Naive thymus-derived CD4-positive, alpha-beta T cell (primary cell): ENCODE measurements at regions not wholly inside any gene's neighbourhood (a gene's known extent, or its start where the extent isn't known, plus 50 kb on each side); places are given as distances from the start of the nearest gene placed in this dataset.

Source experiments
- ATAC-seq: fragments of 150-1000 bp; cut with Tn5 transposase; 2 replicates; pipeline ENCODE4 v1.10.0; 2021; ENCODE audit warnings: mild to moderate bottlenecking, moderate library complexity
- CTCF ChIA-PET: fragments of 350-600 bp; sonication (Branson Sonifier 250); formaldehyde crosslinking; loops from one replicate; lab custom pipeline; 2021; ENCODE audit warnings: antibody characterized with exemption; lab: Charles Lee
- POLR2A ChIA-PET: fragments of 350-600 bp; sonication (Branson Sonifier 250); formaldehyde crosslinking; loops from one replicate; lab custom pipeline; 2021; ENCODE audit warnings: antibody characterized with exemption, inconsistent platforms; lab: Charles Lee
- DNase-seq, 9 donors: peaks; one replicate each; pipeline versions ENCODE4 v3.0.0 to v3.0.0-alpha.2; 2020 to 2022; ENCODE audit warnings: mixed read lengths in 1 of 9
- H3K27ac ChIP-seq: one replicate; pipeline ENCODE4 v1.7.0; 2013; ENCODE audit warnings: mild to moderate bottlenecking, low read depth, low read length, moderate library complexity
- H3K27me3 ChIP-seq, 2 donors: one replicate each; pipeline ENCODE4 v1.7.0; 2013; ENCODE audit warnings: low read length in 2 of 2, mild to moderate bottlenecking in 2 of 2, moderate library complexity in 2 of 2; ENCODE audit not compliant: control insufficient read depth in 2 of 2, insufficient read depth in 2 of 2
- H3K36me3 ChIP-seq, 3 experiments: 1 replicate in 2 of 3; 2 replicates in 1 of 3; pipeline ENCODE4 v1.7.0; 2013; ENCODE audit warnings: low read length in 3 of 3, mild to moderate bottlenecking in 3 of 3, moderate library complexity in 1 of 3; ENCODE audit not compliant: insufficient read depth in 3 of 3, control insufficient read depth in 2 of 3
- H3K4me1 ChIP-seq, 2 donors: one replicate each; pipeline ENCODE4 v1.7.0; 2013; ENCODE audit warnings: low read length in 2 of 2, mild to moderate bottlenecking in 2 of 2, moderate library complexity in 1 of 2; ENCODE audit not compliant: control insufficient read depth in 2 of 2, insufficient read depth in 2 of 2
- H3K4me3 ChIP-seq: 2 replicates; pipeline ENCODE4 v1.7.0; 2013; ENCODE audit warnings: mild to moderate bottlenecking, low read length
- H3K9me3 ChIP-seq, 3 experiments: 1 replicate in 2 of 3; 2 replicates in 1 of 3; pipeline ENCODE4 v1.7.0; 2013; ENCODE audit warnings: low read length in 3 of 3; ENCODE audit not compliant: control insufficient read depth in 2 of 3
- H3K27ac Mint-ChIP-seq, 9 donors: one replicate each; pipeline ENCODE4 v1.8.0; 2020 to 2022; ENCODE audit warnings: mixed read lengths in 9 of 9, mild to moderate bottlenecking in 8 of 9, moderate library complexity in 5 of 9, inconsistent platforms in 2 of 9
- H3K27me3 Mint-ChIP-seq, 5 donors: one replicate each; pipeline ENCODE4 v1.8.0; 2021 to 2022; ENCODE audit warnings: mixed read lengths in 5 of 5, mild to moderate bottlenecking in 1 of 5
- H3K36me3 Mint-ChIP-seq, 5 donors: one replicate each; pipeline ENCODE4 v1.8.0; 2020 to 2022; ENCODE audit warnings: mixed read lengths in 5 of 5, mild to moderate bottlenecking in 3 of 5, inconsistent platforms in 1 of 5
- H3K4me1 Mint-ChIP-seq, 7 donors: one replicate each; pipeline ENCODE4 v1.8.0; 2020 to 2022; ENCODE audit warnings: mixed read lengths in 7 of 7, mild to moderate bottlenecking in 3 of 7, inconsistent platforms in 1 of 7
- H3K4me3 Mint-ChIP-seq, 10 donors: one replicate each; pipeline ENCODE4 v1.8.0; 2020 to 2022; ENCODE audit warnings: mild to moderate bottlenecking in 10 of 10, mixed read lengths in 10 of 10, moderate library complexity in 6 of 10, inconsistent platforms in 2 of 10
- H3K9me3 Mint-ChIP-seq, 11 donors: one replicate each; pipeline ENCODE4 v1.8.0; 2020 to 2022; ENCODE audit warnings: mixed read lengths in 11 of 11, mild to moderate bottlenecking in 4 of 11, inconsistent platforms in 1 of 11, moderate library complexity in 1 of 11
- intact Hi-C, 2 donors: fragments of 100-400 bp; cut with micrococcal nuclease; formaldehyde crosslinking; loops; one replicate each; pipeline ENCODE4 v1.15.1; 2023

- ChIA-PET CTCF (no interaction called here), POLR2A (no interaction called here)
- Histone ChIP-seq H3K4me3 (no peak overlapping the region), H3K27me3 (no peaks in the 10 kb centered on the region), H3K27ac (no peak overlapping the region), H3K36me3 (no peaks in the 10 kb centered on the region), H3K9me3 (no peaks in the 10 kb centered on the region), H3K4me1 (no peaks in the 10 kb centered on the region)
- intact Hi-C loops: no loop called here
- DNase-seq: no peak
- Mint-ChIP-seq H3K9me3 (peaks cover 0 to 13% (median 2%) of the 10 kb centered on the region in 11 donors), H3K4me1 (no peaks in the 10 kb centered on the region), H3K36me3 (no peaks in the 10 kb centered on the region), H3K27ac (no peak overlapping the region), H3K4me3 (no peak overlapping the region), H3K27me3 (no peaks in the 10 kb centered on the region)
- ATAC-seq: no peak
These were observed 469.3 kb downstream of the C4orf33 start for GRCh38 chr4:129565214-129565613.

GRCh38 chr4:129570326-129570725, 474.4 kb downstream of the C4orf33 start:
- no peaks in the 10 kb centered on the region for H3K36me3 ChIP-seq
- Mint-ChIP-seq H3K9me3 (peaks cover 0 to 10% (median 0%) of the 10 kb centered on the region in 11 donors), H3K27ac (no peak overlapping the region), H3K36me3 (no peaks in the 10 kb centered on the region), H3K4me3 (no peak overlapping the region), H3K27me3 (no peaks in the 10 kb centered on the region), H3K4me1 (no peaks in the 10 kb centered on the region)
- H3K27me3 ChIP-seq: no peaks in the 10 kb centered on the region
- CTCF ChIA-PET: no interaction called here
- H3K4me1 ChIP-seq: no peaks in the 10 kb centered on the region
- no peak overlapping the region for H3K27ac ChIP-seq
- H3K4me3 ChIP-seq: no peak overlapping the region
- DNase-seq (no peak), ATAC-seq (no peak)
- no peaks in the 10 kb centered on the region for H3K9me3 ChIP-seq
- intact Hi-C loops: no loop called here
- POLR2A ChIA-PET: no interaction called here

GRCh38 chr4:129578336-129578735, 482.4 kb downstream of the C4orf33 start:
- Mint-ChIP-seq H3K4me3 (no peak overlapping the region), H3K9me3 (peaks cover 0 to 5% (median 2%) of the 10 kb centered on the region in 11 donors), H3K27ac (no peak overlapping the region), H3K4me1 (no peaks in the 10 kb centered on the region), H3K36me3 (no peaks in the 10 kb centered on the region), H3K27me3 (peaks cover 0 to 2% (median 0%) of the 10 kb centered on the region in 5 donors)
- H3K36me3 ChIP-seq: no peaks in the 10 kb centered on the region
- POLR2A ChIA-PET: no interaction called here
- ATAC-seq (no peak), DNase-seq (no peak)
- CTCF ChIA-PET: no interaction called here
- H3K27me3 ChIP-seq: no peaks in the 10 kb centered on the region
- H3K9me3 ChIP-seq: no peaks in the 10 kb centered on the region
- H3K27ac ChIP-seq: no peak overlapping the region
- H3K4me1 ChIP-seq: no peaks in the 10 kb centered on the region
- intact Hi-C loops: no loop called here
- no peak overlapping the region for H3K4me3 ChIP-seq

- no peak for DNase-seq
- Histone ChIP-seq H3K27me3 (no peaks in the 10 kb centered on the region), H3K4me1 (no peaks in the 10 kb centered on the region), H3K27ac (no peak overlapping the region), H3K9me3 (no peaks in the 10 kb centered on the region), H3K36me3 (no peaks in the 10 kb centered on the region), H3K4me3 (no peak overlapping the region)
- Mint-ChIP-seq H3K4me3 (no peak overlapping the region), H3K36me3 (no peaks in the 10 kb centered on the region), H3K9me3 (peaks cover 0 to 17% (median 4%) of the 10 kb centered on the region in 11 donors), H3K27me3 (peaks cover 0 to 5% (median 0%) of the 10 kb centered on the region in 5 donors), H3K27ac (no peak overlapping the region), H3K4me1 (no peaks in the 10 kb centered on the region)
- POLR2A ChIA-PET: no interaction called here
- CTCF ChIA-PET: no interaction called here
- intact Hi-C loops: no loop called here
- no peak for ATAC-seq
These were observed 485.4 kb downstream of the C4orf33 start for GRCh38 chr4:129581305-129581704.

GRCh38 chr4:129583868-129584267, 487.9 kb downstream of the C4orf33 start:
- no peaks in the 10 kb centered on the region for H3K9me3 ChIP-seq
- ATAC-seq (no peak), DNase-seq (no peak)
- H3K4me1 ChIP-seq: no peaks in the 10 kb centered on the region
- ChIA-PET CTCF (no interaction called here), POLR2A (no interaction called here)
- H3K27me3 ChIP-seq: no peaks in the 10 kb centered on the region
- Mint-ChIP-seq H3K4me1 (no peaks in the 10 kb centered on the region), H3K36me3 (no peaks in the 10 kb centered on the region), H3K9me3 (peaks cover 0 to 24% (median 3%) of the 10 kb centered on the region in 11 donors), H3K4me3 (no peak overlapping the region), H3K27me3 (peaks cover 0 to 5% (median 0%) of the 10 kb centered on the region in 5 donors), H3K27ac (no peak overlapping the region)
- H3K27ac ChIP-seq: no peak overlapping the region
- H3K36me3 ChIP-seq: no peaks in the 10 kb centered on the region
- intact Hi-C loops: no loop called here
- no peak overlapping the region for H3K4me3 ChIP-seq

GRCh38 chr4:129598582-129598981, 502.6 kb downstream of the C4orf33 start:
- Mint-ChIP-seq H3K4me1 (no peaks in the 10 kb centered on the region), H3K9me3 (peaks cover 0 to under 1% (median 0%) of the 10 kb centered on the region in 11 donors), H3K27ac (no peak overlapping the region), H3K27me3 (no peaks in the 10 kb centered on the region), H3K36me3 (no peaks in the 10 kb centered on the region), H3K4me3 (no peak overlapping the region)
- Histone ChIP-seq H3K27me3 (no peaks in the 10 kb centered on the region), H3K27ac (no peak overlapping the region), H3K9me3 (no peaks in the 10 kb centered on the region), H3K4me3 (no peak overlapping the region), H3K4me1 (no peaks in the 10 kb centered on the region), H3K36me3 (no peaks in the 10 kb centered on the region)
- POLR2A ChIA-PET: no interaction called here
- intact Hi-C loops: no loop called here
- ATAC-seq: no peak
- CTCF ChIA-PET: no interaction called here
- no peak for DNase-seq

GRCh38 chr4:129600898-129601297, 504.9 kb downstream of the C4orf33 start:
- CTCF ChIA-PET: no interaction called here
- H3K27ac Mint-ChIP-seq: no peak overlapping the region
- no peaks in the 10 kb centered on the region for H3K4me1 Mint-ChIP-seq
- Histone ChIP-seq H3K4me3 (no peak overlapping the region), H3K36me3 (no peaks in the 10 kb centered on the region), H3K27ac (no peak overlapping the region), H3K9me3 (no peaks in the 10 kb centered on the region), H3K4me1 (no peaks in the 10 kb centered on the region), H3K27me3 (no peaks in the 10 kb centered on the region)
- POLR2A ChIA-PET: no interaction called here
- peaks cover 0 to 8% (median 0%) of the 10 kb centered on the region in 11 donors for H3K9me3 Mint-ChIP-seq
- H3K27me3 Mint-ChIP-seq: no peaks in the 10 kb centered on the region
- H3K4me3 Mint-ChIP-seq: no peak overlapping the region
- ATAC-seq (no peak), DNase-seq (no peak)
- H3K36me3 Mint-ChIP-seq: no peaks in the 10 kb centered on the region
- intact Hi-C loops: no loop called here
